K562 (cell line): ENCODE measurements at regions not wholly inside any gene's neighbourhood (a gene's known extent, or its start where the extent isn't known, plus 50 kb on each side); places are given as distances from the start of the nearest gene placed in this dataset.

ENCODE experiments used
- ATAC-seq: fragments of 200-7000 bp; cut with Tn5 transposase; 3 replicates; pipeline ENCODE4 v1.9.1; 2020; ENCODE audit warnings: moderate library complexity
- BruUV-seq: library from RNA; stranded (reverse); fragments of 400-500 nt; replicated peaks from 2 replicates; lab custom pipeline; 2021; lab: Mats Ljungman, UMichigan
- CTCF ChIA-PET: fragments of 300-600 bp; formaldehyde crosslinking; extraction: SDS; loops from one replicate; lab custom pipeline; 2021; ENCODE audit warnings: low intra/inter-chr PET ratio; lab: Yijun Ruan, JAX
- POLR2A ChIA-PET: fragments of 300-600, 350-650 bp; sonication (Branson Sonifier 250); formaldehyde crosslinking; extraction: SDS; loops from one replicate; lab custom pipeline; 2021; ENCODE audit warnings: antibody characterized with exemption, inconsistent platforms; lab: Yijun Ruan, JAX
- DNase-seq, 4 experiments: peaks; one replicate each; pipeline versions ENCODE4 v3.0.0 to v3.0.0-alpha.2; 2011 to 2018; ENCODE audit warnings: low spot score in 3 of 4, mixed read lengths in 3 of 4; ENCODE audit errors: extremely low read depth in 1 of 4
- FAIRE-seq: peaks from 2 replicates; lab custom pipeline; 2011; peaks lifted over from hg19 to GRCh38; lab: Jason Lieb, UNC
- H2AFZ ChIP-seq: 2 replicates; pipeline ENCODE4 v1.6.0; 2011; ENCODE audit warnings: low read depth, low read length, control low read depth, inconsistent platforms
- H3K27ac ChIP-seq: fragments of 200-600 bp; 3 replicates; pipeline ENCODE4 v1.8.0; 2011; ENCODE audit warnings: low read depth, mild to moderate bottlenecking, control low read depth, inconsistent platforms, low read length, moderate library complexity, mixed read lengths; ENCODE audit errors: extremely low read depth
- H3K27me3 ChIP-seq, 2 experiments: fragments of 300-600 bp in 1 of 2; 2 replicates in 1 of 2; 3 replicates in 1 of 2; pipeline versions ENCODE4 v1.6.0 to v1.8.0; 2011; ENCODE audit warnings: inconsistent platforms in 2 of 2, low read length in 2 of 2, mild to moderate bottlenecking in 1 of 2, mixed read lengths in 1 of 2, moderate library complexity in 1 of 2; ENCODE audit not compliant: control insufficient read depth in 2 of 2, insufficient read depth in 2 of 2
- H3K36me3 ChIP-seq: fragments of 300-600 bp; 3 replicates; pipeline ENCODE4 v1.8.0; 2011; ENCODE audit warnings: mild to moderate bottlenecking, low read length, inconsistent platforms; ENCODE audit not compliant: control insufficient read depth, insufficient read depth
- H3K4me1 ChIP-seq, 2 experiments: fragments of 200-600 bp in 1 of 2; replicated peaks in 1 of 2; 2 replicates in 1 of 2; 3 replicates in 1 of 2; pipeline versions ENCODE4 v1.5.1 to v1.8.0; 2011; ENCODE audit warnings: inconsistent platforms in 2 of 2, low read length in 2 of 2, mild to moderate bottlenecking in 1 of 2, mixed read lengths in 1 of 2, moderate library complexity in 1 of 2; ENCODE audit not compliant: control insufficient read depth in 2 of 2, insufficient read depth in 2 of 2
- H3K4me2 ChIP-seq: 2 replicates; pipeline ENCODE4 v1.6.1; 2011; ENCODE audit warnings: low read length, control low read depth, inconsistent platforms, mixed read lengths; ENCODE audit not compliant: insufficient read depth
- H3K4me3 ChIP-seq: fragments of 200-600 bp; sonication (generic), shearing (Covaris generic); 2 replicates; pipeline ENCODE4 v1.5.1; 2016; ENCODE audit warnings: control low read depth, inconsistent platforms
- H3K79me2 ChIP-seq: fragments of 200-600 bp; 3 replicates; pipeline ENCODE4 v1.8.0; 2011; ENCODE audit warnings: low read length, inconsistent platforms; ENCODE audit not compliant: control insufficient read depth, insufficient read depth
- H3K9ac ChIP-seq, 2 experiments: 2 replicates each; pipeline versions ENCODE4 v1.6.0 to v1.6.1; 2011; ENCODE audit warnings: low read depth in 2 of 2, low read length in 2 of 2, control low read depth in 1 of 2, inconsistent platforms in 1 of 2, mild to moderate bottlenecking in 1 of 2, mixed read lengths in 1 of 2; ENCODE audit not compliant: insufficient read depth in 1 of 2
- H3K9me1 ChIP-seq: one replicate; pipeline ENCODE4 v1.6.0; 2011; ENCODE audit warnings: inconsistent platforms, mild to moderate bottlenecking, low read length, moderate library complexity; ENCODE audit not compliant: control insufficient read depth, insufficient read depth
- H3K9me3 ChIP-seq: replicated peaks from 2 replicates; pipeline ENCODE4 v1.5.1; 2011; ENCODE audit warnings: low read depth, low read length, inconsistent platforms; ENCODE audit not compliant: control insufficient read depth, insufficient read depth
- H4K20me1 ChIP-seq: replicated peaks from 2 replicates; pipeline ENCODE4 v1.6.1; 2011; ENCODE audit warnings: low read length, inconsistent platforms, mixed read lengths; ENCODE audit not compliant: control insufficient read depth, insufficient read depth
- BRF2 ChIP-seq: IDR thresholded peaks from 3 replicates; pipeline ENCODE4 v1.6.1; 2011; ENCODE audit warnings: borderline replicate concordance, mild to moderate bottlenecking; ENCODE audit not compliant: insufficient read length, insufficient read depth
- ETV1 ChIP-seq: fragments of 450-650 bp; conservative IDR thresholded peaks from 2 replicates; pipeline ENCODE4 v1.6.1; 2016; ENCODE audit warnings: missing genetic modification characterization, control low read depth, low read depth, missing compliant biosample characterization
- FOXA3 ChIP-seq, 2 experiments: fragments of 450-650 bp in 1 of 2; sonication (generic) in 1 of 2; formaldehyde crosslinking; IDR thresholded peaks in 1 of 2; conservative IDR thresholded peaks in 1 of 2; 2 replicates each; pipeline versions ENCODE4 v1.4.0 to v1.8.0; 2020 to 2022; ENCODE audit warnings: mild to moderate bottlenecking in 2 of 2, missing genetic modification reagents in 1 of 2
- GTF2A2 ChIP-seq: IDR thresholded peaks from 2 replicates; pipeline ENCODE4 v1.6.1; 2016; ENCODE audit warnings: mild to moderate bottlenecking, missing genetic modification characterization, missing compliant biosample characterization
- HMBOX1 ChIP-seq: sonication (generic); IDR thresholded peaks from 2 replicates; pipeline ENCODE4 v1.6.1; 2016
- ID3 ChIP-seq, 2 experiments: fragments of 250-450 bp in 1 of 2; fragments of 450-650 bp in 1 of 2; sonication (Bioruptor Pico) in 1 of 2; IDR thresholded peaks; 2 replicates each; pipeline versions ENCODE4 v1.6.1 to v1.8.0; 2016 to 2021; ENCODE audit warnings: mild to moderate bottlenecking in 2 of 2, moderate library complexity in 2 of 2, missing compliant biosample characterization in 1 of 2, missing genetic modification characterization in 1 of 2
- KDM4B ChIP-seq, 2 experiments: fragments of 450-650 bp in 1 of 2; sonication (generic) in 1 of 2; IDR thresholded peaks; 2 replicates each; pipeline ENCODE4 v1.6.1; 2016 to 2017; ENCODE audit warnings: borderline replicate concordance in 2 of 2, antibody characterized with exemption in 1 of 2, low read depth in 1 of 2, mild to moderate bottlenecking in 1 of 2
- MTA2 ChIP-seq: fragments of 450-650 bp; IDR thresholded peaks from 2 replicates; pipeline ENCODE4 v1.6.1; 2016; ENCODE audit warnings: low read depth
- NUFIP1 ChIP-seq: fragments of 450-650 bp; IDR thresholded peaks from 2 replicates; pipeline ENCODE4 v1.6.1; 2018; ENCODE audit not compliant: partially characterized antibody
- RBBP5 ChIP-seq: fragments of 200-600 bp; sonication (generic); IDR thresholded peaks from 2 replicates; pipeline ENCODE4 v1.6.1; 2012; ENCODE audit warnings: borderline replicate concordance, mild to moderate bottlenecking, low read length, control low read depth, inconsistent platforms; ENCODE audit not compliant: insufficient read depth, poor library complexity, severe bottlenecking
- SIN3A ChIP-seq, 2 experiments: fragments of 150-350 bp in 1 of 2; IDR thresholded peaks; 2 replicates each; pipeline ENCODE4 v1.6.1; 2011 to 2016; ENCODE audit warnings: borderline replicate concordance in 2 of 2, low read depth in 2 of 2, low read length in 2 of 2, mild to moderate bottlenecking in 2 of 2, moderate library complexity in 2 of 2; ENCODE audit not compliant: control insufficient read depth in 1 of 2
- SRF ChIP-seq, 2 experiments: fragments of 250-450, 450-650 bp in 1 of 2; sonication (Bioruptor Pico) in 1 of 2; sonication (generic) in 1 of 2; formaldehyde crosslinking; IDR thresholded peaks; 2 replicates each; pipeline versions ENCODE4 v1.5.0 to v1.5.1; 2020 to 2022; ENCODE audit warnings: mild to moderate bottlenecking in 1 of 2, missing genetic modification reagents in 1 of 2
- U2AF1 ChIP-seq: fragments of 200-400 bp; formaldehyde crosslinking; optimal IDR thresholded peaks from 2 replicates; pipeline ENCODE3; 2017; ENCODE audit warnings: mild to moderate bottlenecking, low read depth, low read length, moderate library complexity
- ZC3H11A ChIP-seq: IDR thresholded peaks from 2 replicates; pipeline ENCODE4 v1.6.1; 2012; ENCODE audit warnings: low read depth, low read length, improper control_type of control experiment
- ZKSCAN3 ChIP-seq: fragments of 250-450 bp; sonication (Bioruptor Pico); IDR thresholded peaks from 2 replicates; pipeline ENCODE4 v1.4.0; 2020
- ZNF584 ChIP-seq: fragments of 200-800 bp; sonication (Bioruptor generic); IDR thresholded peaks from 2 replicates; pipeline ENCODE4 v1.6.1; 2016; ENCODE audit warnings: low read depth, mild to moderate bottlenecking, missing genetic modification characterization, missing compliant biosample characterization
- WGBS: fragments of 100-300 bp; shearing (Covaris generic); methylation state at CpG from one replicate; pipeline ENCODE4 v1.1.6; 2016; ENCODE audit warnings: low coverage, mixed read lengths; ENCODE audit not compliant: insufficient coverage; ENCODE audit errors: missing lambda C conversion rate; 5-methylcytosine and 5-hydroxymethylcytosine counted together
- in situ Hi-C: fragments of 300-500 bp; cut with MboI; formaldehyde crosslinking; loops from 4 replicates; pipeline ENCODE4 v1.15.0; 2018; ENCODE audit warnings: inconsistent platforms, mixed read lengths
- intact Hi-C: fragments of 100-400 bp; cut with micrococcal nuclease; formaldehyde crosslinking; loops from 2 replicates; pipeline ENCODE4 v1.14.2; 2022

GRCh38 chr11:16474659-16475058, 118.3 kb upstream of the SOX6 start:
- FAIRE-seq = no peak

GRCh38 chr11:16469968-16470367, 113.6 kb upstream of the SOX6 start:
- BruUV-seq = no TSS peak
- no peaks in the 10 kb centered on the region for H3K27me3 ChIP-seq
- DNase-seq (no peak), FAIRE-seq (no peak), ATAC-seq (no peak)
- no peaks in the 10 kb centered on the region for H4K20me1 ChIP-seq
- intact Hi-C loops (no loop called here), in situ Hi-C loops (no loop called here)
- ChIA-PET CTCF (no interaction called here), POLR2A (interaction anchor here (1.0 to 1.7 kb wide), 2 partner anchors 9 to 18 kb away, joined by 3 read pairs; no protein-coding TSS in a partner anchor)
- no peaks in the 10 kb centered on the region for H3K36me3 ChIP-seq
- H3K9ac ChIP-seq = no peak overlapping the region
- H3K9me1 ChIP-seq = no peaks in the 10 kb centered on the region
- H3K9me3 ChIP-seq = no peaks in the 10 kb centered on the region
- H3K4me2 ChIP-seq = no peak overlapping the region
- H3K27ac ChIP-seq = no peak overlapping the region
- no peak overlapping the region for H3K4me3 ChIP-seq
- H2AFZ ChIP-seq = no peak overlapping the region
- no peaks in the 10 kb centered on the region for H3K79me2 ChIP-seq
- H3K4me1 ChIP-seq = peaks cover 0 to 2% of the 10 kb centered on the region in 2 experiments; a peak in 1 of 5 replicates
- WGBS = 92% methylated on average over 2 of the region's 2 CpGs
- no peak for TF ChIP-seq BRF2
- TF ChIP-seq HMBOX1 = no peak
- no peak for TF ChIP-seq NUFIP1
- no peak for TF ChIP-seq MTA2
- TF ChIP-seq ZC3H11A = no peak
- TF ChIP-seq SIN3A (IDR thresholded peaks at IDR 0.05; ENCODE audit: borderline replicate concordance in 2 of 2, control insufficient read depth in 1 of 2, low read depth in 2 of 2, low read length in 2 of 2) = no peak
- TF ChIP-seq RBBP5 = no peak
- no peak for TF ChIP-seq KDM4B (IDR thresholded peaks at IDR 0.05; ENCODE audit: borderline replicate concordance in 2 of 2, low read depth in 1 of 2)
- no peak for TF ChIP-seq U2AF1
- TF ChIP-seq GTF2A2 = no peak
- TF ChIP-seq ZKSCAN3 (CRISPR knock-in tag) = no peak

More at GRCh38 chr11:16474659-16475058, 118.3 kb upstream of the SOX6 start:
- in situ Hi-C loops = no loop called here
- Histone ChIP-seq H2AFZ (no peak overlapping the region), H3K9me1 (no peaks in the 10 kb centered on the region), H3K4me1 (peaks cover 0 to 2% of the 10 kb centered on the region in 2 experiments; a peak in 1 of 5 replicates), H3K4me3 (no peak overlapping the region), H3K4me2 (no peak overlapping the region), H3K9me3 (no peaks in the 10 kb centered on the region), H4K20me1 (no peaks in the 10 kb centered on the region), H3K79me2 (no peaks in the 10 kb centered on the region), H3K9ac (no peak overlapping the region), H3K36me3 (no peaks in the 10 kb centered on the region), H3K27me3 (no peaks in the 10 kb centered on the region), H3K27ac (no peak overlapping the region)
- POLR2A ChIA-PET = no interaction called here
- TF ChIP-seq SRF (CRISPR knock-in tag; IDR thresholded peaks at IDR 0.05) (peak in 1 of 2 experiments; percentile 73; a peak in 2 of 4 replicates), ETV1 (tag) (no peak), ZNF584 (CRISPR knock-in tag) (no peak), FOXA3 (CRISPR knock-in tag; conservative IDR thresholded peaks at IDR 0.05 in 1 of 2, IDR thresholded peaks at IDR 0.05 in 1 of 2) (no peak), ID3 (CRISPR knock-in tag; IDR thresholded peaks at IDR 0.05) (no peak), ID3 (tag; IDR thresholded peaks at IDR 0.05) (no peak)
- CTCF ChIA-PET = no interaction called here
- WGBS = 27% methylated on average over 2 of the region's 2 CpGs
- DNase-seq = no peak
- no TSS peak for BruUV-seq
- no peak for ATAC-seq
- intact Hi-C loops = no loop called here
